ENCODE measurements at regions not wholly inside any gene's neighbourhood (a gene's known extent, or its start where the extent isn't known, plus 50 kb on each side); places are given as distances from the start of the nearest gene placed in this dataset.

GRCh38 chr4:1471443-1472147, 65.4 kb upstream of the NKX1-1 start:
- TF ChIP-seq POLR2AphosphoS5 (IDR thresholded peaks at IDR 0.05) = no peak
- no peak for TF ChIP-seq CTCF (IDR thresholded peaks at IDR 0.05)
- TF ChIP-seq POLR2A (IDR thresholded peaks at IDR 0.05) = no peak
- no peak for TF ChIP-seq EP300 (IDR thresholded peaks at IDR 0.05; ENCODE audit: low read depth)

Measured in transverse colon (tissue), 4 donors.